HepG2 (cell line): ENCODE measurements at regions not wholly inside any gene's neighbourhood (a gene's known extent, or its start where the extent isn't known, plus 50 kb on each side); places are given as distances from the start of the nearest gene placed in this dataset.

Experiments
- ATAC-seq: fragments of 200-7000 bp; cut with Tn5 transposase; 3 replicates; pipeline ENCODE4 v1.9.1; 2020; ENCODE audit warnings: mild to moderate bottlenecking, moderate library complexity
- BruUV-seq: library from RNA; stranded (reverse); fragments of 400-500 nt; replicated peaks from 2 replicates; lab custom pipeline; 2021; lab: Mats Ljungman, UMichigan
- CTCF ChIA-PET: fragments of 300-600 bp; formaldehyde crosslinking; extraction: SDS; loops from one replicate; lab custom pipeline; 2021; ENCODE audit warnings: low total read pairs, inconsistent platforms, low intra/inter-chr PET ratio; lab: Yijun Ruan, JAX
- POLR2A ChIA-PET: fragments of 350-600 bp; sonication (Branson Sonifier 250); formaldehyde crosslinking; loops from one replicate; lab custom pipeline; 2020; ENCODE audit warnings: antibody characterized with exemption, inconsistent platforms; lab: Yijun Ruan, JAX
- DNase-seq: peaks from one replicate; pipeline ENCODE4 v3.0.0-alpha.2; 2015; ENCODE audit warnings: low spot score
- FAIRE-seq: peaks from 3 replicates; lab custom pipeline; 2011; peaks lifted over from hg19 to GRCh38; lab: Jason Lieb, UNC
- H2AFZ ChIP-seq: one replicate; pipeline ENCODE4 v1.6.1; 2011; ENCODE audit warnings: low read length, inconsistent platforms
- H3K27ac ChIP-seq: fragments of 300-600 bp; 3 replicates; pipeline ENCODE4 v1.8.0; 2011; ENCODE audit warnings: mixed run types, mild to moderate bottlenecking, mixed read lengths, low read length, inconsistent platforms; ENCODE audit not compliant: insufficient read depth; ENCODE audit errors: extremely low read length
- H3K27me3 ChIP-seq, 2 experiments: fragments of 200-600 bp in 1 of 2; 2 replicates in 1 of 2; 3 replicates in 1 of 2; pipeline versions ENCODE4 v1.6.0 to v1.8.0; 2011; ENCODE audit warnings: low read length in 2 of 2, mild to moderate bottlenecking in 2 of 2, moderate library complexity in 2 of 2, inconsistent platforms in 1 of 2; ENCODE audit not compliant: insufficient read depth in 2 of 2, control insufficient read depth in 1 of 2
- H3K36me3 ChIP-seq, 2 experiments: fragments of 200-600 bp in 1 of 2; replicated peaks in 1 of 2; 2 replicates in 1 of 2; 3 replicates in 1 of 2; pipeline versions ENCODE4 v1.5.1 to v1.8.0; 2011; ENCODE audit warnings: low read length in 2 of 2, inconsistent platforms in 1 of 2; ENCODE audit not compliant: insufficient read depth in 2 of 2, control insufficient read depth in 1 of 2
- H3K4me1 ChIP-seq: 2 replicates; pipeline ENCODE4 v1.5.1; 2012; ENCODE audit warnings: low read length, inconsistent platforms; ENCODE audit not compliant: insufficient read depth
- H3K4me2 ChIP-seq: 2 replicates; pipeline ENCODE4 v1.6.0; 2011; ENCODE audit warnings: low read depth, low read length, inconsistent platforms
- H3K4me3 ChIP-seq, 3 experiments: fragments of 200-600 bp in 1 of 3; sonication (generic), shearing (Covaris generic) in 1 of 3; replicated peaks in 1 of 3; 2 replicates each; pipeline ENCODE4 v1.5.1; 2011 to 2016; ENCODE audit warnings: low read length in 3 of 3, inconsistent platforms in 2 of 3, low read depth in 2 of 3, mild to moderate bottlenecking in 2 of 3, control low read depth in 1 of 3, mixed read lengths in 1 of 3; ENCODE audit not compliant: insufficient read depth in 1 of 3
- H3K79me2 ChIP-seq: one replicate; pipeline ENCODE4 v1.6.1; 2011; ENCODE audit warnings: low read length, inconsistent platforms; ENCODE audit not compliant: insufficient read depth
- H3K9ac ChIP-seq: 2 replicates; pipeline ENCODE4 v1.6.0; 2011; ENCODE audit warnings: mild to moderate bottlenecking, low read depth, low read length, inconsistent platforms; ENCODE audit not compliant: insufficient read depth
- H3K9me3 ChIP-seq: 2 replicates; pipeline ENCODE4 v1.5.1; 2012; ENCODE audit warnings: mild to moderate bottlenecking, low read length
- H4K20me1 ChIP-seq: 2 replicates; pipeline ENCODE4 v1.6.0; 2011; ENCODE audit warnings: inconsistent platforms, mild to moderate bottlenecking, low read length, moderate library complexity; ENCODE audit not compliant: insufficient read depth
- HMG20A ChIP-seq: IDR thresholded peaks from 2 replicates; pipeline ENCODE4 v1.6.1; 2016; ENCODE audit warnings: borderline replicate concordance
- HNRNPUL1 ChIP-seq: fragments of 200-400 bp; formaldehyde crosslinking; IDR thresholded peaks from 2 replicates; pipeline ENCODE4 v1.6.1; 2017; ENCODE audit warnings: low read depth, mild to moderate bottlenecking, low read length, moderate library complexity
- HOXA7 ChIP-seq: sonication (generic); formaldehyde crosslinking; IDR thresholded peaks from 2 replicates; pipeline ENCODE4 v1.8.1; 2022; ENCODE audit warnings: mild to moderate bottlenecking, missing genetic modification reagents, moderate library complexity
- JUNB ChIP-seq: sonication (generic); formaldehyde crosslinking; IDR thresholded peaks from 2 replicates; pipeline ENCODE4 v1.8.0; 2022; ENCODE audit warnings: missing genetic modification reagents, mild to moderate bottlenecking, borderline replicate concordance
- PHF8 ChIP-seq: sonication (generic); formaldehyde crosslinking; IDR thresholded peaks from 2 replicates; pipeline ENCODE4 v1.5.0; 2020; ENCODE audit warnings: missing genetic modification reagents
- POLR2G ChIP-seq: fragments of 200-400 bp; formaldehyde crosslinking; IDR thresholded peaks from 2 replicates; pipeline ENCODE4 v1.6.1; 2018; ENCODE audit warnings: mild to moderate bottlenecking, low read depth, low read length, moderate library complexity
- RAD21 ChIP-seq: fragments of 450-650 bp; formaldehyde crosslinking; IDR thresholded peaks from 2 replicates; pipeline ENCODE4 v1.5.0; 2020; ENCODE audit warnings: mild to moderate bottlenecking
- U2AF1 ChIP-seq: fragments of 200-400 bp; formaldehyde crosslinking; optimal IDR thresholded peaks from 2 replicates; pipeline ENCODE3; 2017; ENCODE audit warnings: mild to moderate bottlenecking, low read depth, low read length
- ZNF264 ChIP-seq: sonication (generic); formaldehyde crosslinking; IDR thresholded peaks from 2 replicates; pipeline ENCODE4 v1.4.0; 2020; ENCODE audit warnings: missing genetic modification reagents
- ZNF484 ChIP-seq: sonication (generic); formaldehyde crosslinking; IDR thresholded peaks from 2 replicates; pipeline ENCODE4 v1.5.1; 2020; ENCODE audit warnings: mild to moderate bottlenecking, low read depth, missing genetic modification reagents, borderline replicate concordance
- ZSCAN31 ChIP-seq: sonication (generic); formaldehyde crosslinking; IDR thresholded peaks from 2 replicates; pipeline ENCODE4 v1.5.0; 2020; ENCODE audit warnings: low read depth, mild to moderate bottlenecking, missing genetic modification reagents
- whole genome bisulfite sequencing: methylation state at CpG from one replicate; pipeline ENCODE4 v1.1.6; 2017; ENCODE audit warnings: low lambda C conversion rate; 5-methylcytosine and 5-hydroxymethylcytosine counted together
- in situ Hi-C: cut with HindIII; loops from 2 replicates; pipeline ENCODE4 v1.10.0; 2017; ENCODE audit warnings: low pct_unique_long_range_greater_than_20kb; ENCODE audit not compliant: extremely low pct_ligation_motif_present
- intact Hi-C: fragments of 100-400 bp; cut with micrococcal nuclease; formaldehyde crosslinking; loops from one replicate; pipeline ENCODE4 v1.10.0; 2022; ENCODE audit not compliant: unreplicated experiment
- TF ChIP-seq, protein P1 (sequence below): sonication (generic); formaldehyde crosslinking; IDR thresholded peaks from 2 replicates; pipeline ENCODE4 v1.8.0; 2022; ENCODE audit warnings: missing genetic modification reagents, low read depth, mild to moderate bottlenecking, borderline replicate concordance
- TF ChIP-seq, protein P2 (sequence below): IDR thresholded peaks from 2 replicates; pipeline ENCODE4 v1.6.1; 2016; ENCODE audit warnings: missing compliant biosample characterization, missing genetic modification reagents, borderline replicate concordance
- TF ChIP-seq, protein P3 (sequence below): sonication (generic); formaldehyde crosslinking; IDR thresholded peaks from 2 replicates; pipeline ENCODE4 v1.5.0; 2020; ENCODE audit warnings: missing genetic modification reagents
- TF ChIP-seq, protein P4 (sequence below): sonication (generic); formaldehyde crosslinking; conservative IDR thresholded peaks from 2 replicates; pipeline ENCODE4 v1.5.0; 2020; ENCODE audit warnings: missing genetic modification reagents

DNA sequence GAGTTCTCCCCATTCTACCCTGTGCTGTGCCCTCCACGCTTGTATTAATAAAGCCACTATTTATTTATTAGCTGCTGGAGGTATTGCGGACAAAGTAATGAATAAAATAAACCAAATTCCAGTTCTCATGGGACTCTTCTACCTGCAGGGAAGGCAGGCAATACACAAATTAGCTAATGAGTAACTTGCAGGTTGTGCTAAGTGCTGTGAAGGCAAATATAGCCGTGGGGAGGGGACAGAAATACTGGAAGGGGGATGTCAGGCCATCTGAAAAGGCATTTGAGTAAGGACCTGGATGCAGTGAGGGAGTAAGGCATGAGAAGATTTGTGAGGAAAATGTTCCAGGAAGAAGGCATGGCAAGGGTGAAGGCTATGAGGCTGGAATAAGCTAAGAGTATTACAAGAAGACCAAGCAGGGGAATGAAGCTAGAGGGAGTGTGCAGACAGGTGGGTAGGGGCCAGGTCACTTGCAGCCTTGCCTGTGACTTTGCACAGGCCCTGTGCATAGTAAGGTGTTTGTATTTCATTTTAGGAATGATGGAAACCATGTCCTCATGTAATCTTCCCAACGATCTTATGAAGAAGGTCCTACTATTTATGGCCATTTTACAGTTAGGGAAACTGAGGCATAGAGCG, 167.5 kb downstream of the PTPN11 start:
- no peak overlapping the region for H3K27ac ChIP-seq
- no peak overlapping the region for H3K4me3 ChIP-seq
- ATAC-seq (no peak), FAIRE-seq (no peak), DNase-seq (no peak)
- no peaks in the 10 kb centered on the region for H3K79me2 ChIP-seq
- intact Hi-C loops (no loop called here), in situ Hi-C loops (no loop called here)
- H3K9ac ChIP-seq, result no peak overlapping the region
- H3K9me3 ChIP-seq, result no peaks in the 10 kb centered on the region
- peaks cover 24% of the 10 kb centered on the region for H3K4me1 ChIP-seq
- ChIA-PET POLR2A (no interaction called here), CTCF (no interaction called here)
- no peaks in the 10 kb centered on the region for H3K27me3 ChIP-seq
- H4K20me1 ChIP-seq, result no peaks in the 10 kb centered on the region
- H2AFZ ChIP-seq, result no peak overlapping the region
- H3K36me3 ChIP-seq, result no peaks in the 10 kb centered on the region
- WGBS, result 23% methylated on average over 5 of the region's 5 CpGs
- no TSS peak for BruUV-seq
- peak; percentile 74 for TF ChIP-seq ZNF264 (CRISPR knock-in tag)
- TF ChIP-seq U2AF1, result no peak
- TF ChIP-seq, all 625 proteins: peak for 1
- no peak overlapping the region for H3K4me2 ChIP-seq

DNA sequence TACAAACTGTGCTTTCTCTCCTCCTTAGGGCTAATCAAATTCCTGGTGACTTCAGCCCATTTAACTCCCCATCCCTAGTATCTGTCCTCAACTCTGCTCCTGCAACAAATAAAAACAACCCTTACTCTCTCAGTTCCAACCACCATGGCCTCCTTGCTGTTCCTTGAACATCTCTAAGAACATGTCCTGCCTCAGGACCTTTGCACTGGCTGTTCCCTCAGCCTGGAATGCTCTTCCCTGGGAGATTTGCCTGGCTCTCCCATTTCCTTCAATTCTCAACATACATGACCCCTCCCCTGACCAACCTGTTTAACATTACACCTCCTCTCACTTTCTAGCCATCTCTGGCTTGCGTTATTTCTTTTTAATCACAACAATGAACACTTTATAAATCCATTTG, 170.5 kb downstream of the PTPN11 start:
- Histone ChIP-seq H3K27ac (no peak overlapping the region), H3K27me3 (no peaks in the 10 kb centered on the region), H3K9ac (no peak overlapping the region), H3K9me3 (no peaks in the 10 kb centered on the region), H3K4me2 (no peak overlapping the region), H3K4me3 (no peak overlapping the region), H3K79me2 (no peaks in the 10 kb centered on the region), H3K36me3 (no peaks in the 10 kb centered on the region), H3K4me1 (peaks cover 21% of the 10 kb centered on the region), H2AFZ (no peak overlapping the region), H4K20me1 (no peaks in the 10 kb centered on the region)
- DNase-seq, result no peak
- ChIA-PET CTCF (no interaction called here), POLR2A (no interaction called here)
- ATAC-seq, result no peak
- WGBS, result 98% methylated on average over 1 of the region's 1 CpG
- in situ Hi-C loops, result no loop called here
- BruUV-seq, result no TSS peak
- intact Hi-C loops, result no loop called here
- FAIRE-seq, result no peak
- no peak for TF ChIP-seq JUNB (CRISPR knock-in tag)
- no peak for TF ChIP-seq ZSCAN31 (CRISPR knock-in tag)
- TF ChIP-seq HOXA7 (CRISPR knock-in tag), result no peak
- TF ChIP-seq ZNF484 (CRISPR knock-in tag), result no peak
- no peak for TF ChIP-seq POLR2G
- no peak for TF ChIP-seq PHF8 (CRISPR knock-in tag)
- TF ChIP-seq, protein P1, sequence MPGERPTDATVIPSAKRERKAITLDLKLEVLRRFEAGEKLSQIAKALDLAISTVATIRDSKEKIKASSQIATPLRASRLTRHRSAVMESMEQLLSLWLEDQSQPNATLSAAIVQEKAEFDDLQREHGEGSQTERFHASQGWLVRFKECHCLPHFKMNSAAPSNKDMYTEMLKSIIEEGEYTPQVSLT (CRISPR knock-in tag), result no peak
- TF ChIP-seq RAD21, result no peak
- TF ChIP-seq, protein P2, sequence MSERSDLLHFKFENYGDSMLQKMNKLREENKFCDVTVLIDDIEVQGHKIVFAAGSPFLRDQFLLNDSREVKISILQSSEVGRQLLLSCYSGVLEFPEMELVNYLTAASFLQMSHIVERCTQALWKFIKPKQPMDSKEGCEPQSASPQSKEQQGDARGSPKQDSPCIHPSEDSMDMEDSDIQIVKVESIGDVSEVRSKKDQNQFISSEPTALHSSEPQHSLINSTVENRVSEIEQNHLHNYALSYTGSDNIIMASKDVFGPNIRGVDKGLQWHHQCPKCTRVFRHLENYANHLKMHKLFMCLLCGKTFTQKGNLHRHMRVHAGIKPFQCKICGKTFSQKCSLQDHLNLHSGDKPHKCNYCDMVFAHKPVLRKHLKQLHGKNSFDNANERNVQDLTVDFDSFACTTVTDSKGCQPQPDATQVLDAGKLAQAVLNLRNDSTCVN, result no peak
- TF ChIP-seq HMG20A (CRISPR knock-in tag), result no peak
- TF ChIP-seq, protein P3, sequence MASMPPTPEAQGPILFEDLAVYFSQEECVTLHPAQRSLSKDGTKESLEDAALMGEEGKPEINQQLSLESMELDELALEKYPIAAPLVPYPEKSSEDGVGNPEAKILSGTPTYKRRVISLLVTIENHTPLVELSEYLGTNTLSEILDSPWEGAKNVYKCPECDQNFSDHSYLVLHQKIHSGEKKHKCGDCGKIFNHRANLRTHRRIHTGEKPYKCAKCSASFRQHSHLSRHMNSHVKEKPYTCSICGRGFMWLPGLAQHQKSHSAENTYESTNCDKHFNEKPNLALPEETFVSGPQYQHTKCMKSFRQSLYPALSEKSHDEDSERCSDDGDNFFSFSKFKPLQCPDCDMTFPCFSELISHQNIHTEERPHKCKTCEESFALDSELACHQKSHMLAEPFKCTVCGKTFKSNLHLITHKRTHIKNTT (CRISPR knock-in tag), result no peak
- TF ChIP-seq HNRNPUL1, result no peak
- TF ChIP-seq, protein P4, sequence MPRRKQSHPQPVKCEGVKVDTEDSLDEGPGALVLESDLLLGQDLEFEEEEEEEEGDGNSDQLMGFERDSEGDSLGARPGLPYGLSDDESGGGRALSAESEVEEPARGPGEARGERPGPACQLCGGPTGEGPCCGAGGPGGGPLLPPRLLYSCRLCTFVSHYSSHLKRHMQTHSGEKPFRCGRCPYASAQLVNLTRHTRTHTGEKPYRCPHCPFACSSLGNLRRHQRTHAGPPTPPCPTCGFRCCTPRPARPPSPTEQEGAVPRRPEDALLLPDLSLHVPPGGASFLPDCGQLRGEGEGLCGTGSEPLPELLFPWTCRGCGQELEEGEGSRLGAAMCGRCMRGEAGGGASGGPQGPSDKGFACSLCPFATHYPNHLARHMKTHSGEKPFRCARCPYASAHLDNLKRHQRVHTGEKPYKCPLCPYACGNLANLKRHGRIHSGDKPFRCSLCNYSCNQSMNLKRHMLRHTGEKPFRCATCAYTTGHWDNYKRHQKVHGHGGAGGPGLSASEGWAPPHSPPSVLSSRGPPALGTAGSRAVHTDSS (CRISPR knock-in tag), result no peak
